ENCODE measurements at regions not wholly inside any gene's neighbourhood (a gene's known extent, or its start where the extent isn't known, plus 50 kb on each side); places are given as distances from the start of the nearest gene placed in this dataset.

DNA sequence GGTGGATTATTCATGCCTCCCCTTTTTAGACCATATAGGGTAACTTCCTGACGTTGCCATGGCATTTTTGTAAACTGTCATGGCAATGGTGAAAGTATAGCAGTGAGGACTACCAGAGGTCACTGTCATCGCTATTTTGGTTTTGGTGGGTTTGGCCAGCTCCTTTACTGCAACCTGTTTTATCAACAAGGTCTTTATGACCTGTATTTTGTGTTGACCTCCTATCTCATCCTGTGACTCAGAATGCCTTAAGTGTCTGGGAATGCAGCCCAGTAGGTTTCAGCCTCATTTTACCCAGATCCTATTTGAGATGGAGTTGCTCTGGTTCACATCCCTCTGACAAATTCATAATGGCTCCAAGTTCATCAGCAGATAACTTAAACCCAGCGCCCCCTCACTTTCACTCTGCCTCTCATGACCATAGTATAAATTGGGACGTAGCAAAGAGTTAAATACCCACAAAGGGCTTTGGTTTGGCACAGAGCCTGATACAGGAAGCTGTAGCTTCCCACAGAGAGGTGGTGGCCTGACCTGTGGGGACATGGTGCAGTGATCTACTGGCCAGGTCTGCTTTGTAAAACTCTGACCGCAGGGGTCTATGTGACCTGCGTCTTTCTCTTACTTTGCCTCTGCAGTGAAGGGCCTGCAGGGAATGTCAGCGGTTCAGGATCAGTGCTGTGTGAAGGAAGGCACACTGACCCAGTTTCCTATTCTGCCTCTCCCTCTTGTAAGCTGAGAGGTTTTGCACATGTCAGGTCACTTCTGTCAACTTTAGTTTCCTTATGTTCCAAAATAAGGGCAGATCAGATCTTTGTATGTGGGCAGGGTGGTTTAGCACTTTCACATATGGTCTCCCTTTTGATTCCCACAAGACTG is 78.1 kb upstream of the ZNF644 start:
- RAD21 ChIA-PET (ENCODE audit: unreplicated experiment): no interaction called here
- no peak overlapping the region for H2AFZ ChIP-seq (ENCODE audit: control insufficient read depth, low read depth, low read length)
- no peaks in the 10 kb centered on the region for H3K4me1 ChIP-seq (ENCODE audit: control insufficient read depth, insufficient read depth, low read length)
- BruUV-seq (replicated peaks): no TSS peak
- no peak overlapping the region for H3K27ac ChIP-seq (ENCODE audit: control insufficient read depth, insufficient read depth)
- no peaks in the 10 kb centered on the region for H4K20me1 ChIP-seq (ENCODE audit: control insufficient read depth, insufficient read depth)
- POLR2A ChIA-PET: no interaction called here
- no peaks in the 10 kb centered on the region for H3K36me3 ChIP-seq (ENCODE audit: control insufficient read depth in 2 of 2, insufficient read depth in 2 of 2, low read length in 1 of 2)
- no peak overlapping the region for H3K9ac ChIP-seq (ENCODE audit: control insufficient read depth, insufficient read depth, low read length)
- FAIRE-seq (no peak), ATAC-seq (peak; percentile 73), DNase-seq (ENCODE audit: low read depth, low spot score) (no peak)
- in situ Hi-C loops (cut with MboI) (no loop called here), intact Hi-C loops (cut with micrococcal nuclease; ENCODE audit: unreplicated experiment) (no loop called here)
- TF ChIP-seq SRF (IDR thresholded peaks at IDR 0.05; ENCODE audit: low read depth in 2 of 2, low read length in 2 of 2) (peak in 1 of 2 experiments; percentile 72; a peak in 1 of 4 replicates), RUNX3 (IDR thresholded peaks at IDR 0.05; ENCODE audit: low read length) (peak; percentile 81), NR2F1 (conservative IDR thresholded peaks at IDR 0.05) (peak; percentile 52), CHD4 (IDR thresholded peaks at IDR 0.05) (no peak), CBFB (IDR thresholded peaks at IDR 0.05; ENCODE audit: low read depth) (peak; percentile 36; the same call in 1 of the 2 replicates)
- TF ChIP-seq, protein P1, sequence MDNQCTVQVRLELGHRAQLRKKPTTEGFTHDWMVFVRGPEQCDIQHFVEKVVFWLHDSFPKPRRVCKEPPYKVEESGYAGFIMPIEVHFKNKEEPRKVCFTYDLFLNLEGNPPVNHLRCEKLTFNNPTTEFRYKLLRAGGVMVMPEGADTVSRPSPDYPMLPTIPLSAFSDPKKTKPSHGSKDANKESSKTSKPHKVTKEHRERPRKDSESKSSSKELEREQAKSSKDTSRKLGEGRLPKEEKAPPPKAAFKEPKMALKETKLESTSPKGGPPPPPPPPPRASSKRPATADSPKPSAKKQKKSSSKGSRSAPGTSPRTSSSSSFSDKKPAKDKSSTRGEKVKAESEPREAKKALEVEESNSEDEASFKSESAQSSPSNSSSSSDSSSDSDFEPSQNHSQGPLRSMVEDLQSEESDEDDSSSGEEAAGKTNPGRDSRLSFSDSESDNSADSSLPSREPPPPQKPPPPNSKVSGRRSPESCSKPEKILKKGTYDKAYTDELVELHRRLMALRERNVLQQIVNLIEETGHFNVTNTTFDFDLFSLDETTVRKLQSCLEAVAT (IDR thresholded peaks at IDR 0.05): peak; percentile 87
- WGBS (ENCODE audit: insufficient coverage, insufficient replicate concordance, low lambda C conversion rate, missing lambda C conversion rate): 29% methylated on average over 7 of the region's 7 CpGs
- H3K27me3 ChIP-seq (replicated peaks in 1 of 2; ENCODE audit: control insufficient read depth in 2 of 2, insufficient read depth in 2 of 2, low read length in 1 of 2): no peaks in the 10 kb centered on the region; a peak in 1 of 4 replicates
- CTCF ChIA-PET: interaction anchor here (0.5 to 1.6 kb wide), 2 partner anchors 65 to 1086 kb away, joined by 3 to 4 read pairs; no protein-coding TSS in a partner anchor
- SMC1A ChIA-PET (ENCODE audit: uncharacterized antibody, unreplicated experiment): no interaction called here
- H3K9me3 ChIP-seq (replicated peaks; ENCODE audit: control insufficient read depth, insufficient read depth, low read length): no peaks in the 10 kb centered on the region
- no peak overlapping the region for H3K4me3 ChIP-seq
- H3K79me2 ChIP-seq (ENCODE audit: control insufficient read depth, insufficient read depth, low read length): no peaks in the 10 kb centered on the region
- no peak overlapping the region; the same call in 1 of the 2 replicates for H3K4me2 ChIP-seq (ENCODE audit: control insufficient read depth, insufficient read depth)
